ENCODE measurements at regions not wholly inside any gene's neighbourhood (a gene's known extent, or its start where the extent isn't known, plus 50 kb on each side); places are given as distances from the start of the nearest gene placed in this dataset.

DNA sequence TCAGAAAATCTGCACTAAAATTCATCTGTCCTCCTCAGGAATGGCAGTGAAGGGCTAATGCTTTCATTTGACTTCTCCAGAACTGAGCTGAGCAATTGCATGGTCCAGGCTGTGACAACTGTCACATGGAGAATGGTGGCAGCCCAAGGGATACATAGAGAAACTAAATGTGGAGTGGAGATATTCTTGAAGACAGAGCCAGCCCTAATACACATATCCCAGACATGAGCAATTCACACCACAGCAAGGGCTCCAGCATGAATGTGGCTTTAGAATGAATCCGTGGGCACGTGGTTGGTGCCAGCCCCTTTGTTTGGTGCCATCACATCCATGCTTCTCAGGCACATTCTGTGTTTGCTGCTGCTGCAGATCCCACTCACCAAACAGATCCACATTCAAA lies 121.6 kb upstream of the MXRA5 start:
- Mint-ChIP-seq H3K4me1 (no peaks in the 10 kb centered on the region), H3K36me3 (ENCODE audit: low read depth) (no peaks in the 10 kb centered on the region), H3K27ac (no peak overlapping the region), H3K4me3 (no peak overlapping the region), H3K9me3 (peaks cover 14% of the 10 kb centered on the region), H3K27me3 (ENCODE audit: low read depth, poor library complexity) (peaks cover 3% of the 10 kb centered on the region)
- DNase-seq: no peak
- TF ChIP-seq, protein P1, sequence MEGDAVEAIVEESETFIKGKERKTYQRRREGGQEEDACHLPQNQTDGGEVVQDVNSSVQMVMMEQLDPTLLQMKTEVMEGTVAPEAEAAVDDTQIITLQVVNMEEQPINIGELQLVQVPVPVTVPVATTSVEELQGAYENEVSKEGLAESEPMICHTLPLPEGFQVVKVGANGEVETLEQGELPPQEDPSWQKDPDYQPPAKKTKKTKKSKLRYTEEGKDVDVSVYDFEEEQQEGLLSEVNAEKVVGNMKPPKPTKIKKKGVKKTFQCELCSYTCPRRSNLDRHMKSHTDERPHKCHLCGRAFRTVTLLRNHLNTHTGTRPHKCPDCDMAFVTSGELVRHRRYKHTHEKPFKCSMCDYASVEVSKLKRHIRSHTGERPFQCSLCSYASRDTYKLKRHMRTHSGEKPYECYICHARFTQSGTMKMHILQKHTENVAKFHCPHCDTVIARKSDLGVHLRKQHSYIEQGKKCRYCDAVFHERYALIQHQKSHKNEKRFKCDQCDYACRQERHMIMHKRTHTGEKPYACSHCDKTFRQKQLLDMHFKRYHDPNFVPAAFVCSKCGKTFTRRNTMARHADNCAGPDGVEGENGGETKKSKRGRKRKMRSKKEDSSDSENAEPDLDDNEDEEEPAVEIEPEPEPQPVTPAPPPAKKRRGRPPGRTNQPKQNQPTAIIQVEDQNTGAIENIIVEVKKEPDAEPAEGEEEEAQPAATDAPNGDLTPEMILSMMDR (IDR thresholded peaks at IDR 0.05): no peak

DNA sequence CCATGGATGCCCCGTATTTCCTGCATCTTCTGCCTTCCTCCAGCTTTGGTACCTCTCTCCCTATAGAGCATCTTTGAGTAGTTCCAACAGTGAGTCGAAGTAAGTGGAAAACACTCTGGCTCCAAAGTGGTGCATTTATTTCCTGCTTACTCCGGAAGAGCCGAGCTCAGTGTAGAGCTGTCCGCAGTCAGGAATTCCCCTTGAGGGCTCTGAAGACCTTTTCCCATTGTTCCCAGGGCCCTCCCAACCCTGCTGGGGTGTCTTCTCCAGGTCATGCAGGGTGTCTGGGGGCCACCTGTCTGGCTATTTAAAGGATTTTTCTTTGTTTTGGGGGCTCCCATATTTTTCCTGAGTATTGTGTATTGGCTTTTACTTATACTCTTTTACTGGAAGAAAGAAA lies 118.6 kb upstream of the MXRA5 start:
- DNase-seq: no peak
- H3K27ac Mint-ChIP-seq: no peak overlapping the region
- H3K36me3 Mint-ChIP-seq (ENCODE audit: low read depth): no peaks in the 10 kb centered on the region
- TF ChIP-seq, protein P1 (IDR thresholded peaks at IDR 0.05): no peak
- peaks cover 12% of the 10 kb centered on the region for H3K4me1 Mint-ChIP-seq
- no peak overlapping the region for H3K4me3 Mint-ChIP-seq
- peaks cover 3% of the 10 kb centered on the region for H3K27me3 Mint-ChIP-seq (ENCODE audit: low read depth, poor library complexity)
- H3K9me3 Mint-ChIP-seq: peaks cover 23% of the 10 kb centered on the region

DNA sequence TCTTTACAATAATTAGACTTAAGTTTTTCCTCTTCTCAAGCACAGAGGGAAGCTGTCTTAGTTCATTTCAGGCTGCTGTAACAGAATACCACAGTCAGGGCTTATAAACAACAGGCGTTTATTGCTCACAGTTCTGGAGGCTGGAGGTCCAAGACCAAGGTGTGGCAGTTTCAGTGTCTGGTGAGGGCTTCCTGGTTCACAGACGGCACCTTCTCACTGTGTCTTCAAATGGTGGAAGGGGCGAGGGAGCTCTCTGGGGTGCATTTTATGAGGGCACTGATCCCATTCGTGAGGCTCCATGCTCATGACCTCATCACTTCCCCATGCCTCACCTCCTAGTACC lies 115.7 kb upstream of the MXRA5 start:
- H3K4me1 Mint-ChIP-seq: peaks cover 16% of the 10 kb centered on the region
- no peaks in the 10 kb centered on the region for H3K27me3 Mint-ChIP-seq (ENCODE audit: low read depth, poor library complexity)
- peaks cover 31% of the 10 kb centered on the region for H3K9me3 Mint-ChIP-seq
- TF ChIP-seq, protein P1 (IDR thresholded peaks at IDR 0.05): no peak
- H3K4me3 Mint-ChIP-seq: no peak overlapping the region
- no peak for DNase-seq
- no peak overlapping the region for H3K27ac Mint-ChIP-seq
- no peaks in the 10 kb centered on the region for H3K36me3 Mint-ChIP-seq (ENCODE audit: low read depth)

DNA sequence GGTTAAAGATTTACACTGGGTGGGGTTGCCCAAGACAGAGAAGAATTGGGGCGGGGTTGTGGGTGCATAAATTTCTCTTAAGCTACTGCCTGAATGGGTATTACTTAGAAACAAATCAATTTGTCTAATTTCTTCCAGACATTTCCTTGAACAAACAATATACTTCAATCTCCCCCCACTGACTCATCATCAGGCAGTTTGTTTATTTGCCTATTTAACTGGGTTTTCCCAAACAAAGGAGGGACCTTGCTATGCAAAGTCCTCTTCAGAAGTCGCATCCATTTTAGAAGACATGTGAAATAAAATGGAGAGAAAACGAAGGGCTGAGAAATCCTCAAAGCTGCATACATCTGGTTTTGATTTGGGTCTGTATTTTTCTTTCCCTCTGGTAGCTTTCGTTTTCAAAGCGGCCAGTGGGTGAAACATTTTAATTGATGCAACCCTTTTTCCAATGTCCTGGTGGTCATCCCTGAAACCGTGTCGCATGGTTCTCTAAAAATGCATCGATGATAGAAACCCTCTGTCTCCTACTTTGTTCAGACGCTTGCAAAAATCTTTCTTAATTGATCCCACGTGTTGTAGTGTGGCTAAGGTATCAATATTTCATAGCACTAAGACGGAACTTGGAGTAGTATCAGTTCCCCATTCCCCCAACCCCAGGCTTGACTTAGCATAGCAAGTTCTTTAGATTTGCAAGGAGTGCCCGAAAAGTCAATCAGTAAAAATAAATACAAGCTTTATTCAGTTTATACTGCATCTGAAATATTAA lies 115.1 kb upstream of the MXRA5 start:
- Mint-ChIP-seq H3K4me1 (peaks cover 16% of the 10 kb centered on the region), H3K9me3 (peaks cover 36% of the 10 kb centered on the region), H3K27me3 (ENCODE audit: low read depth, poor library complexity) (no peaks in the 10 kb centered on the region), H3K4me3 (no peak overlapping the region), H3K36me3 (ENCODE audit: low read depth) (no peaks in the 10 kb centered on the region), H3K27ac (no peak overlapping the region)
- TF ChIP-seq, protein P1 (IDR thresholded peaks at IDR 0.05): no peak
- no peak for DNase-seq

DNA sequence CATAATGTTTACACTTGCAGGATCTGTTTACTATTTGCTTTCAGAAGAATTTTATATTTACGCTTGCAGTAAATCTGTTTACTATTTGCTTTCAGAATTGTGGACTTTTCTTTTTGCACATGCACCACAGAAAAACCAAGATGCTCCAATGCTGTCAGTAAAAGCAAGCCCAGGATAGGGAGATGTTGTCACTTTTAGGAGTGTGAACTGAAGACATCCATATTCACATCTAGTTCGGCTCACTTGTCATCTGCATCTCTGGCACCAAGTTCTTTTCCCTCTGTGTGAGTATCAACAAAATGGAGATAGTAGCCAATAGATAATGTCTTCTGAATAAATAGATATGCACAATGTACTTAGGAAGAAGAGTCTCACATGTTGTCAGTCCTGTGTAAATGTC lies 109.3 kb upstream of the MXRA5 start:
- H3K4me1 Mint-ChIP-seq: peaks cover 4% of the 10 kb centered on the region
- DNase-seq: no peak
- TF ChIP-seq, protein P1 (IDR thresholded peaks at IDR 0.05): no peak
- peaks cover 17% of the 10 kb centered on the region for H3K9me3 Mint-ChIP-seq
- peaks cover 4% of the 10 kb centered on the region for H3K27me3 Mint-ChIP-seq (ENCODE audit: low read depth, poor library complexity)
- H3K36me3 Mint-ChIP-seq (ENCODE audit: low read depth): no peaks in the 10 kb centered on the region
- no peak overlapping the region for H3K4me3 Mint-ChIP-seq
- H3K27ac Mint-ChIP-seq: no peak overlapping the region

DNA sequence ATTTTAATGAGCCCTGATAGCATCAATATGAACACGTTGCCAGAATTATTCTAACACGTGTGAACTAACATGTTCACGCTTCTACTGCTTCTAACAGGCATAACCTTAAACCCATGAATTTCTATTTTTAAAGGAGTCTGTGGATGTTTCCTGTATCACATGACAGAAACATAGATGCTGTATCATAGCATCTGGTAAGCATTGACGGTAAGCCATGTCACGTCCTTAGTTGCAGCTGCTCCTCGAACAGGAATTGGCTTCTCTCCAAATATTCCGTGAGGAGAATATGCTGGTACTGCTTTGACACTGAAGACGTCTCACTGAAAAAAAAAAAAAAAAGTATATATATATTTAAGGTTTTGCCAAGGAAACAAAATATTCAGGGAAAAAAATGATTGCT lies 105.1 kb upstream of the MXRA5 start:
- H3K9me3 Mint-ChIP-seq: peaks cover 18% of the 10 kb centered on the region
- TF ChIP-seq, protein P1 (IDR thresholded peaks at IDR 0.05): no peak
- H3K27ac Mint-ChIP-seq: no peak overlapping the region
- peaks cover 4% of the 10 kb centered on the region for H3K27me3 Mint-ChIP-seq (ENCODE audit: low read depth, poor library complexity)
- no peak for DNase-seq
- H3K36me3 Mint-ChIP-seq (ENCODE audit: low read depth): no peaks in the 10 kb centered on the region
- no peaks in the 10 kb centered on the region for H3K4me1 Mint-ChIP-seq
- H3K4me3 Mint-ChIP-seq: no peak overlapping the region

Data from nephron progenitor cell (in vitro differentiated cells).